ENCODE measurements at regions not wholly inside any gene's neighbourhood (a gene's known extent, or its start where the extent isn't known, plus 50 kb on each side); places are given as distances from the start of the nearest gene placed in this dataset.

DNA sequence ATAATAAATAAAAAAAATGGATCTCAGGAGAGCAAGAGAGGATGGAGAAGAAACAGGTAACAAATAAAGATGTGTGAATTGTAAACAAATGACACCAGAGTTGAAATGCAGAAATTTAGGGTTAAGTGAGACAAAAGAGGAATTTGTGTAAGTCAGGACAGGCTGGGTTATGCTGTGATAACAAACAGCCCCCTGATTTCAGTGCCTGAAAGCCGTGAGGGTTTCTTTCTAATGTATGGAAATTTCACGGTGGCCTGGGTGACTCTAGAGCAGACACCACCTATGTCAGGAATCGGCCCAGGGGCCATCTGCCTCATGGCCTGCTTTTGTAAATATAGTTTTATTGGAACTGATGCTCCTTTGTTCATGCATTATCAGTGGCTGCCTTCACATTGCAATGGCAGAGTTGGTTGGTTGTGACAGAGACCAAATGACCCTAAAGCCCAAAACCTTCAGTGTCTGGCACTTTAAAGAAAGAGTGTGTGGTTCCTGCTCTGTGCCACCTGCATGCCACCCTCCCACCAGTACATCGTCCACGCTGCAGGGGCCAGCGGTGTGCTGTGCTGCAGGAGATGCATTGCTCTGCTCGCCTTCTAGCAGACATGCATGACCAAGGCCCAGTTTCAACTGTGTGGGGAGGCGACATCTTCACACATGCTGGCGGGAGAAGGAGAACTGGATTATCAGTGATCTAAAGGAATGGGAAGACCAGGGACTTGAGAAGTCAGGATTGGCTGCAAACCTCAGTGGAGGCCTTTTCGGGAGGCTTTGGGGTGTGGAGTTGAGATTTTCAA lies 221.2 kb upstream of the APCDD1 start:
- intact Hi-C loops (cut with micrococcal nuclease; ENCODE audit: unreplicated experiment): no loop called here
- ChIA-PET POLR2A (no interaction called here), CTCF (no interaction called here)
- no peak for DNase-seq (ENCODE audit: low read depth, low spot score)
- TF ChIP-seq SIN3A (IDR thresholded peaks at IDR 0.05; ENCODE audit: borderline replicate concordance, insufficient read depth, low read depth, low read length): no peak
- no peak for TF ChIP-seq CTCF (IDR thresholded peaks at IDR 0.05)
- no peak for TF ChIP-seq REST (IDR thresholded peaks at IDR 0.05; ENCODE audit: insufficient read depth in 1 of 2, low read depth in 2 of 2, low read length in 1 of 2)
- no peak for TF ChIP-seq POLR2AphosphoS5 (IDR thresholded peaks at IDR 0.05; ENCODE audit: low read depth, low read length)
- TF ChIP-seq TCF7L2 (IDR thresholded peaks at IDR 0.05; ENCODE audit: low read depth, low read length): no peak
- no TSS peak for BruUV-seq (replicated peaks)
- no peak overlapping the region for H3K27ac ChIP-seq (ENCODE audit: low read length)
- no peaks in the 10 kb centered on the region for H3K9me3 ChIP-seq (ENCODE audit: control insufficient read depth, insufficient read depth, low read depth, low read length)
- ATAC-seq: no peak
- no peaks in the 10 kb centered on the region for H3K36me3 ChIP-seq (ENCODE audit: control insufficient read depth, insufficient read depth, low read length)
- in situ Hi-C loops (cut with HindIII; ENCODE audit: low pct_unique_long_range_greater_than_20kb, low sequenced_read_pairs): no loop called here
- no peaks in the 10 kb centered on the region for H3K27me3 ChIP-seq (ENCODE audit: control insufficient read depth, insufficient read depth, low read length)
- no peaks in the 10 kb centered on the region for H3K4me1 ChIP-seq (ENCODE audit: control insufficient read depth, insufficient read depth, low read length)
- H3K4me3 ChIP-seq (ENCODE audit: low read depth in 2 of 2, low read length in 2 of 2): no peak overlapping the region

GRCh38 chr18:10234281-10234680 lies 220.2 kb upstream of the APCDD1 start:
- Histone ChIP-seq H3K27me3 (ENCODE audit: control insufficient read depth, insufficient read depth, low read length) (no peaks in the 10 kb centered on the region), H3K4me1 (ENCODE audit: control insufficient read depth, insufficient read depth, low read length) (no peaks in the 10 kb centered on the region), H3K4me3 (ENCODE audit: low read depth in 2 of 2, low read length in 2 of 2) (no peak overlapping the region), H3K27ac (ENCODE audit: low read length) (no peak overlapping the region), H3K36me3 (ENCODE audit: control insufficient read depth, insufficient read depth, low read length) (no peaks in the 10 kb centered on the region), H3K9me3 (ENCODE audit: control insufficient read depth, insufficient read depth, low read depth, low read length) (no peaks in the 10 kb centered on the region)
- TF ChIP-seq CTCF (IDR thresholded peaks at IDR 0.05) (no peak), SIN3A (IDR thresholded peaks at IDR 0.05; ENCODE audit: borderline replicate concordance, insufficient read depth, low read depth, low read length) (no peak), REST (IDR thresholded peaks at IDR 0.05; ENCODE audit: insufficient read depth in 1 of 2, low read depth in 2 of 2, low read length in 1 of 2) (no peak), POLR2AphosphoS5 (IDR thresholded peaks at IDR 0.05; ENCODE audit: low read depth, low read length) (no peak), TCF7L2 (IDR thresholded peaks at IDR 0.05; ENCODE audit: low read depth, low read length) (no peak)
- in situ Hi-C loops (cut with HindIII; ENCODE audit: low pct_unique_long_range_greater_than_20kb, low sequenced_read_pairs): no loop called here
- ChIA-PET POLR2A (no interaction called here), CTCF (no interaction called here)
- intact Hi-C loops (cut with micrococcal nuclease; ENCODE audit: unreplicated experiment): no loop called here
- ATAC-seq (no peak), DNase-seq (ENCODE audit: low read depth, low spot score) (no peak)
- no TSS peak for BruUV-seq (replicated peaks)

Measured in Panc1 (cell line).